Upper lobe of right lung (tissue), 1 donor: ENCODE measurements at regions not wholly inside any gene's neighbourhood (a gene's known extent, or its start where the extent isn't known, plus 50 kb on each side); places are given as distances from the start of the nearest gene placed in this dataset.

ENCODE experiments used
- ATAC-seq: fragments of 200-7000 bp; cut with Tn5 transposase; one replicate; pipeline ENCODE4 v1.9.1; 2020; ENCODE audit warnings: mild to moderate bottlenecking, moderate library complexity
- DNase-seq: peaks from one replicate; pipeline ENCODE4 v3.0.0-alpha.2; 2020
- H3K27ac ChIP-seq: fragments of 200-600 bp; one replicate; pipeline ENCODE4 v1.8.0; 2022
- H3K27me3 ChIP-seq: fragments of 200-600 bp; one replicate; pipeline ENCODE4 v1.8.0; 2022; ENCODE audit warnings: mild to moderate bottlenecking
- H3K36me3 ChIP-seq: fragments of 200-600 bp; one replicate; pipeline ENCODE4 v1.8.0; 2022
- H3K4me1 ChIP-seq: fragments of 200-600 bp; one replicate; pipeline ENCODE4 v1.8.0; 2022
- H3K4me3 ChIP-seq: fragments of 200-600 bp; one replicate; pipeline ENCODE4 v1.8.0; 2022; ENCODE audit warnings: mild to moderate bottlenecking
- H3K9me3 ChIP-seq: fragments of 200-600 bp; one replicate; pipeline ENCODE4 v1.8.0; 2022
- intact Hi-C: fragments of 100-400 bp; cut with DNase I; formaldehyde crosslinking; loops from one replicate; pipeline ENCODE4 v1.11.0; 2022
- TF ChIP-seq, protein P1 (sequence below): fragments of 200-600 bp; IDR thresholded peaks from one replicate; pipeline ENCODE4 v1.8.0; 2022; ENCODE audit warnings: antibody characterized with exemption
- donor health status: DM: no; HTN: yes; CAD: no; lungs with severe emphysema.

DNA sequence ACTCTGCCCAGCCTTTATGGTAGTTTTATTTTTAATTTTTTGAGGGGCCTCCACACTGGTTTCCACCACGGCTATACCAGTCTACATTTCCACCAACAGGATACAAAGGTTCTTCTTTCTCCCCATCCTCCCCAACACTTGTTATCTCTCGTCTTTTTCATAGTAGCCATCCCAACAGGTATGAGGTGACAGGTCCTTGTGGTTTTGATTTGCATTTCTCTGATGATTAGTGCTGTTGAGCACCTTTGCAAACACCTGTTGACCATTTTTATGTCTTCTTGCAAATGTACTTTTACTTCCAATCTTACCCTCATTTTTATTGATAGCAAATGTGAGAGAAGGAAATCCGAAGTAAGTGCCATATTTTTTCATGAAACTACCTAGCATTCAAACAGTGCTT is 195.4 kb upstream of the PREP start:
- Histone ChIP-seq H3K36me3 (no peaks in the 10 kb centered on the region), H3K4me3 (no peak overlapping the region), H3K4me1 (peaks cover 14% of the 10 kb centered on the region), H3K27ac (no peak overlapping the region), H3K27me3 (no peaks in the 10 kb centered on the region), H3K9me3 (no peaks in the 10 kb centered on the region)
- intact Hi-C loops, result no loop called here
- TF ChIP-seq, protein P1, sequence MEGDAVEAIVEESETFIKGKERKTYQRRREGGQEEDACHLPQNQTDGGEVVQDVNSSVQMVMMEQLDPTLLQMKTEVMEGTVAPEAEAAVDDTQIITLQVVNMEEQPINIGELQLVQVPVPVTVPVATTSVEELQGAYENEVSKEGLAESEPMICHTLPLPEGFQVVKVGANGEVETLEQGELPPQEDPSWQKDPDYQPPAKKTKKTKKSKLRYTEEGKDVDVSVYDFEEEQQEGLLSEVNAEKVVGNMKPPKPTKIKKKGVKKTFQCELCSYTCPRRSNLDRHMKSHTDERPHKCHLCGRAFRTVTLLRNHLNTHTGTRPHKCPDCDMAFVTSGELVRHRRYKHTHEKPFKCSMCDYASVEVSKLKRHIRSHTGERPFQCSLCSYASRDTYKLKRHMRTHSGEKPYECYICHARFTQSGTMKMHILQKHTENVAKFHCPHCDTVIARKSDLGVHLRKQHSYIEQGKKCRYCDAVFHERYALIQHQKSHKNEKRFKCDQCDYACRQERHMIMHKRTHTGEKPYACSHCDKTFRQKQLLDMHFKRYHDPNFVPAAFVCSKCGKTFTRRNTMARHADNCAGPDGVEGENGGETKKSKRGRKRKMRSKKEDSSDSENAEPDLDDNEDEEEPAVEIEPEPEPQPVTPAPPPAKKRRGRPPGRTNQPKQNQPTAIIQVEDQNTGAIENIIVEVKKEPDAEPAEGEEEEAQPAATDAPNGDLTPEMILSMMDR, result no peak
- DNase-seq, result no peak
- no peak for ATAC-seq

DNA sequence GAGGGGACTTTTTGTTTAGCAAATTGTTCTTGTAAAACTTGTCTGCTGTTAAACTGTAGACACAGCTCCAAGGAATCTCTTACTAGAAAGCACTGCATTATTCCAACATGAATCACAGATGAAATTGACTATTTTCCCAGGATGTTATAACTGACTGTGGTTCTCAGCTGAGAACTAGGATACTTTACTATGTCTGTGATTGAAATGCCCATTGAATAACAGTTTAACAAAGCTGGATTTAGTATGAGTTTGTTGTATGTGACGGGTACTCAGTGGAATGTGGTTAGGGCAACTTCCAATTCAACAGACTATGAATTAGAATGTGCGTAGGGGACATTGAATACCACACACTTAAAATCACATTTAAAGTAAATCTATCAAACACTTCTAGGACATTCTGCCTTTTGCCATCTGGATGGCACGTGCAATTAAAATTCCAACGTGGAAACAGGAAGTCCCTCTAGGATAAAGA is 193.4 kb upstream of the PREP start:
- ATAC-seq (no peak), DNase-seq (no peak)
- Histone ChIP-seq H3K9me3 (no peaks in the 10 kb centered on the region), H3K4me1 (peaks cover 13% of the 10 kb centered on the region), H3K4me3 (no peak overlapping the region), H3K27me3 (no peaks in the 10 kb centered on the region), H3K36me3 (no peaks in the 10 kb centered on the region), H3K27ac (no peak overlapping the region)
- intact Hi-C loops, result no loop called here
- TF ChIP-seq, protein P1, result no peak

DNA sequence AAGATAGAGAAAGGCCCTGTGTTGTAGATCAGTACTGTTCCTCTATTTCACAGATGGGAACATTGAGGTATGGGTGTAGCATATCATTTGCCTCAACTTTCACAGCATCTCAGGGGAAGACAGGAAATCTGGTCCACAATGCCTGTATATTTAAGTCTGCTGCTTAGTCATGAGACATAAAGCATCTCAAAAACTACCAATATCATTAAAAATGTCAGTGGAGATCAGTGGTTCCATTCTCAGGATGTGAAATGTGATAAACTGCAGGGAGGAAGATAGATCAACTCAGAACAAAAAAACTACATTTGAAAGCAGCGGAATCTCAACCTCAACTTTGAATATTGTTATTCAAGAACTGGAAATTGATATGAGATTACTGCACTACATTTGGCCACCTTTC is 192.9 kb upstream of the PREP start:
- TF ChIP-seq, protein P1, result no peak
- Histone ChIP-seq H3K27ac (no peak overlapping the region), H3K4me3 (no peak overlapping the region), H3K9me3 (no peaks in the 10 kb centered on the region), H3K27me3 (no peaks in the 10 kb centered on the region), H3K36me3 (no peaks in the 10 kb centered on the region), H3K4me1 (peaks cover 8% of the 10 kb centered on the region)
- intact Hi-C loops, result no loop called here
- ATAC-seq, result no peak
- DNase-seq, result no peak

DNA sequence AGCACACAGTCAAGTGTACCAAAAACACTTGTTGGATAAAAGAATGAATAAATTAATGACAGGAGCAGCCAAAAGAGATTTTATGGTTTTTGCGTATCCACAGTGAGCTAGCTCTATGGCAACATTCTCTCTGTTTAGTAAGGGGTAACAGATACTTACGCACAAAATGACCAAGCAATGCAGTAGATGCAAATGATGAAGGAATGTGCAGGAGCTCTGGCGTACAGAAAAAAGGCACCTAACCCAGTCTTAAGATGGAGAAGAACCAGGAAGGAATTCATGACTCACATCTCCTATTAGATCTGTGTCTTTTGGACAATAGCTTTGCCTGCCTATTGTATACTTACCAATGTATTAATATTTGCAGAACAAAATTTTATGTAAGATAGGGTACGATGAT is 191.9 kb upstream of the PREP start:
- TF ChIP-seq, protein P1, result no peak
- no peaks in the 10 kb centered on the region for H3K9me3 ChIP-seq
- no peak overlapping the region for H3K27ac ChIP-seq
- no peak overlapping the region for H3K4me3 ChIP-seq
- DNase-seq, result no peak
- H3K4me1 ChIP-seq, result peaks cover 4% of the 10 kb centered on the region
- intact Hi-C loops, result no loop called here
- no peaks in the 10 kb centered on the region for H3K27me3 ChIP-seq
- no peak for ATAC-seq
- no peaks in the 10 kb centered on the region for H3K36me3 ChIP-seq

DNA sequence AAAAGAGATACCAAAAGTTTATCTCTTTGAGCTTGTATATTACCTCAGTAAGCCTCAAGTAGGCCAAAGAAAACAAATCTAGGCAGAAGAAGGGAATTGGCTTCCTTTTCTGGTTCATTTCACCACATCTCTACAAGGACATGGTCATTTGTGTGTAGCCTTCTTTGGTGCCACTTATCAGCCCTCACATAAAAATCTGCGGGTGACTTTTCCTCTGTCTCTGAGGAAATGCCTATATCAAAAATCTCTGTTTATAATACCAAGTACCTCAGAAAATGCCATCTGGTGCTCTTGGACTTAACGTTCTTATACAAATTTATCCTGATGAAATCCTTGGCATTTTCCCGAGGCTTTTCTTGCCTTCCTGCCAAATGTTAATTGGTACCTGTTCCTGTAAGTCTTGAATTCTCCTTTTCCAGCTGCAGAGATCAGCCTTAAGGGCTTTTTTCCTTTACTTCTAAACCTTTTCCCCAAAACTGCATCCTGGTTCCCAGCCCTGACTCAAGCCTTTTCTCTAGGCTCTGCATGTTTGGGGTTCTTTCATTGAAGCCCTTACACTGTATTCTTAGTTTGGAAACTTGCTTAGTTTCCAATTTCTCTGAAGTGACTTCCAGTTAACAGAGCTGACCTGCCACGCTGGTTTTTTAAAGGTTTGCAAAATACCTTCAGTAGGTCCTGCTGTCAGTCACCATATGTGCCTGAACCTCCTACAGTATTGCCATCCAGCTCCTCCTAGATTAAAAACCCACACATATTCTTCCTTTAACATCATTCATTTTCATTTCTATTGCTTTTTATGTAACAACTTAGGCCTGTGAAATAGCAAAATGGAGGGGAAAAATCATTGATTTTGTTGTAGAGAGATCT is 191.2 kb upstream of the PREP start:
- Histone ChIP-seq H3K4me3 (no peak overlapping the region), H3K27ac (no peak overlapping the region)
- no peak for ATAC-seq

More for the DNA sequence above, 191.2 kb upstream of the PREP start:
- Histone ChIP-seq H3K27me3 (no peaks in the 10 kb centered on the region), H3K9me3 (no peaks in the 10 kb centered on the region), H3K36me3 (no peaks in the 10 kb centered on the region), H3K4me1 (peaks cover 4% of the 10 kb centered on the region)
- TF ChIP-seq, protein P1, result no peak
- DNase-seq, result no peak
- intact Hi-C loops, result no loop called here
